Heart right ventricle (tissue), 16 donors: ENCODE measurements at regions not wholly inside any gene's neighbourhood (a gene's known extent, or its start where the extent isn't known, plus 50 kb on each side); places are given as distances from the start of the nearest gene placed in this dataset.

ENCODE experiments used
- ATAC-seq, 8 donors: fragments of 200-7000 bp; cut with Tn5 transposase; one replicate each; pipeline ENCODE4 v1.9.1; 2020; ENCODE audit warnings: mild to moderate bottlenecking in 8 of 8, moderate library complexity in 8 of 8, moderate number of reproducible peaks in 1 of 8
- DNase-seq, 2 donors: peaks; one replicate each; pipeline ENCODE4 v3.0.0-alpha.2; 2020
- H3K27ac ChIP-seq, 10 donors: fragments of 200-600 bp; sonication (generic) in 2 of 10; one replicate each; pipeline versions ENCODE4 v1.5.0 to v1.8.0; 2020 to 2022; ENCODE audit warnings: mild to moderate bottlenecking in 3 of 10
- H3K27me3 ChIP-seq, 7 donors: fragments of 200-600 bp; one replicate each; pipeline ENCODE4 v1.8.0; 2021 to 2022; ENCODE audit warnings: mild to moderate bottlenecking in 2 of 7
- H3K36me3 ChIP-seq, 9 donors: fragments of 200-600 bp; sonication (generic) in 1 of 9; one replicate each; pipeline versions ENCODE4 v1.5.0 to v1.8.0; 2020 to 2022; ENCODE audit warnings: mild to moderate bottlenecking in 2 of 9
- H3K4me1 ChIP-seq, 9 donors: fragments of 200-600 bp; sonication (generic) in 1 of 9; one replicate each; pipeline versions ENCODE4 v1.5.0 to v1.8.0; 2020 to 2022; ENCODE audit warnings: mild to moderate bottlenecking in 4 of 9
- H3K4me3 ChIP-seq, 10 donors: fragments of 200-600 bp; sonication (generic) in 2 of 10; one replicate each; pipeline versions ENCODE4 v1.5.0 to v1.8.0; 2020 to 2022; ENCODE audit warnings: mild to moderate bottlenecking in 7 of 10, moderate library complexity in 2 of 10
- H3K9me3 ChIP-seq, 11 donors: fragments of 200-600 bp in 10 of 11; sonication (generic) in 2 of 11; one replicate each; pipeline versions ENCODE4 v1.5.0 to v1.8.0; 2013 to 2022; ENCODE audit warnings: mild to moderate bottlenecking in 2 of 11, control low read depth in 1 of 11, moderate library complexity in 1 of 11
- CTCF ChIP-seq, 9 donors: fragments of 200-600 bp; sonication (generic) in 2 of 9; IDR thresholded peaks; one replicate each; pipeline versions ENCODE4 v1.5.0 to v1.8.0; 2021 to 2022; ENCODE audit warnings: antibody characterized with exemption in 9 of 9, mild to moderate bottlenecking in 5 of 9, moderate library complexity in 1 of 9
- WGBS, 2 donors: extraction: QIAGEN DNeasy Blood & Tissue Kit; methylation state at CpG; one replicate each; pipeline ENCODE4 v1.1.7; 2013; ENCODE audit warnings: inconsistent platforms in 1 of 2; 5-methylcytosine and 5-hydroxymethylcytosine counted together
- intact Hi-C, 10 donors: fragments of 100-400 bp; cut with DNase I; formaldehyde crosslinking; loops; one replicate each; pipeline versions ENCODE4 v1.11.1 to v1.14.2; 2022
- donor health status: Arrhythmogenic right ventricular cardiomyopathy.
- donor health status: ischemic (EF 13 %, LVEDD 7.1; RV severe dilation, severe dysfunction).
- donor health status: healthy with polysubstance abuse.
- donor health status: DM: no; HTN: yes; CAD: no.
- donor health status: DM: no; HTN: no; CAD: no.
- donor health status: ischemic (EF 25% LVEDD 6.9; RV normal size, moderate dysfunction).
- donor health status: ischemic (EF 25% LVEDD 5.7; RV mildly dilated, moderate dysfunction).
- donor health status: healthy.
- donor health status: DM: yes; HTN: yes; CAD: no.
- donor health status: Ischemic cardiomyopathy.
- donor health status: ischemic (EF 35%, LVEDD 5.7; RV mildly dilated, moderate dysfunction).
- donor health status: nonischemic (EF 11% LVEDD 7.7; RV severe dilation, severe dysfunction).
- donor health status: DM: yes; HTN: yes; CAD: no.
- donor health status: PGD.
- donor health status: ischemic (EF 29% LVEDD 5.4; RV normal size, mild dysfunction).
- donor health status: nonischemic (EF 23%, LVEDD 6.1; RV moderate dilation, normal function).

- H3K27me3 ChIP-seq, result no peaks in the 10 kb centered on the region
- ATAC-seq, result no peak
- intact Hi-C loops, result no loop called here
- no peak for TF ChIP-seq CTCF (IDR thresholded peaks at IDR 0.05)
- H3K27ac ChIP-seq, result no peak overlapping the region
- no peaks in the 10 kb centered on the region for H3K9me3 ChIP-seq
- no peak for DNase-seq
- H3K4me3 ChIP-seq, result no peak overlapping the region
- no peaks in the 10 kb centered on the region for H3K4me1 ChIP-seq
- H3K36me3 ChIP-seq, result no peaks in the 10 kb centered on the region
These were observed 229.8 kb downstream of the COL12A1 start for GRCh38 chr6:74976026-74976425.

GRCh38 chr6:74973591-74973990, 232.3 kb downstream of the COL12A1 start:
- Histone ChIP-seq H3K36me3 (no peaks in the 10 kb centered on the region), H3K27me3 (no peaks in the 10 kb centered on the region), H3K4me3 (no peak overlapping the region), H3K9me3 (no peaks in the 10 kb centered on the region), H3K27ac (no peak overlapping the region), H3K4me1 (no peaks in the 10 kb centered on the region)
- DNase-seq (no peak), ATAC-seq (peak in 1 of 8 donors; percentile 17)
- intact Hi-C loops, result no loop called here
- no peak for TF ChIP-seq CTCF (IDR thresholded peaks at IDR 0.05)

GRCh38 chr6:74971633-74972032, 234.2 kb downstream of the COL12A1 start:
- ATAC-seq (no peak), DNase-seq (no peak)
- Histone ChIP-seq H3K27ac (no peak overlapping the region), H3K4me3 (no peak overlapping the region), H3K36me3 (no peaks in the 10 kb centered on the region), H3K27me3 (no peaks in the 10 kb centered on the region), H3K4me1 (no peaks in the 10 kb centered on the region), H3K9me3 (peaks cover 0 to 4% (median 0%) of the 10 kb centered on the region in 11 donors)
- intact Hi-C loops, result no loop called here
- TF ChIP-seq CTCF (IDR thresholded peaks at IDR 0.05), result no peak

- H3K4me1 ChIP-seq, result no peaks in the 10 kb centered on the region
- no peak for TF ChIP-seq CTCF (IDR thresholded peaks at IDR 0.05)
- ATAC-seq, result no peak
- H3K4me3 ChIP-seq, result no peak overlapping the region
- no peak for DNase-seq
- intact Hi-C loops, result no loop called here
- no peak overlapping the region for H3K27ac ChIP-seq
- WGBS, 2 donors, result 27 to 34% methylated on average over 4 of the region's 4 CpGs
- no peaks in the 10 kb centered on the region for H3K27me3 ChIP-seq
- peaks cover 0 to 23% (median 11%) of the 10 kb centered on the region in 11 donors for H3K9me3 ChIP-seq
- H3K36me3 ChIP-seq, result no peaks in the 10 kb centered on the region
These were observed 236.1 kb downstream of the COL12A1 start for GRCh38 chr6:74969591-74970267.
